SH-SY5Y (cell line): ENCODE measurements at regions not wholly inside any gene's neighbourhood (a gene's known extent, or its start where the extent isn't known, plus 50 kb on each side); places are given as distances from the start of the nearest gene placed in this dataset.

Experiments used
- GATA2 ChIP-seq: IDR thresholded peaks from 2 replicates; pipeline ENCODE4 v1.6.1; 2011; ENCODE audit warnings: mild to moderate bottlenecking, low read depth, low read length
- GATA3 ChIP-seq: IDR thresholded peaks from 2 replicates; pipeline ENCODE4 v1.6.1; 2011; ENCODE audit warnings: low read depth, mild to moderate bottlenecking, low read length, moderate library complexity

- no peak for TF ChIP-seq GATA3
- no peak for TF ChIP-seq GATA2
Measured at GRCh38 chr13:73808318-73808717, 325.9 kb downstream of the KLF12 start.
